GM12878 (cell line): ENCODE measurements at regions not wholly inside any gene's neighbourhood (a gene's known extent, or its start where the extent isn't known, plus 50 kb on each side); places are given as distances from the start of the nearest gene placed in this dataset.

ENCODE experiments used
- ATAC-seq: fragments of 200-7000 bp; cut with Tn5 transposase; 3 replicates; pipeline ENCODE4 v1.9.1; 2020; ENCODE audit warnings: mild to moderate bottlenecking, moderate library complexity
- BruUV-seq: library from RNA; stranded (reverse); fragments of 400-500 nt; replicated peaks from 2 replicates; lab custom pipeline; 2021; lab: Mats Ljungman, UMichigan
- CTCF ChIA-PET: fragments of 300-600 bp; sonication (Branson Sonifier 250); formaldehyde crosslinking; extraction: SDS; loops from one replicate; lab custom pipeline; 2021; ENCODE audit warnings: inconsistent platforms; lab: Yijun Ruan, JAX
- POLR2A ChIA-PET: fragments of 350-600 bp; formaldehyde crosslinking; extraction: SDS; loops from one replicate; lab custom pipeline; 2021; ENCODE audit warnings: inconsistent platforms; lab: Charles Lee
- RAD21 ChIA-PET: fragments of 300-600 bp; sonication (Branson Sonifier 250); formaldehyde crosslinking; loops from one replicate; lab custom pipeline; 2023; ENCODE audit warnings: antibody characterized with exemption; ENCODE audit not compliant: unreplicated experiment; lab: Charles Lee
- SMC1A ChIA-PET: fragments of 300-600 bp; sonication (Branson Sonifier 250); formaldehyde crosslinking; loops from one replicate; lab custom pipeline; 2023; ENCODE audit not compliant: unreplicated experiment, uncharacterized antibody; lab: Charles Lee
- DNase-seq: peaks from one replicate; pipeline ENCODE4 v3.0.0-alpha.2; 2011; ENCODE audit warnings: low read depth, low spot score
- FAIRE-seq: peaks from 3 replicates; lab custom pipeline; 2011; peaks lifted over from hg19 to GRCh38; lab: Jason Lieb, UNC
- H2AFZ ChIP-seq: 2 replicates; pipeline ENCODE4 v1.6.0; 2011; ENCODE audit warnings: low read depth, low read length, control low read depth; ENCODE audit not compliant: control insufficient read depth
- H3K27ac ChIP-seq: 2 replicates; pipeline ENCODE4 v1.5.1; 2011; ENCODE audit warnings: control low read depth; ENCODE audit not compliant: control insufficient read depth, insufficient read depth
- H3K27me3 ChIP-seq, 2 experiments: replicated peaks in 1 of 2; 2 replicates each; pipeline versions ENCODE4 v1.6.0 to v1.6.1; 2011; ENCODE audit warnings: low read length in 1 of 2; ENCODE audit not compliant: control insufficient read depth in 2 of 2, insufficient read depth in 2 of 2
- H3K36me3 ChIP-seq, 2 experiments: 2 replicates each; pipeline ENCODE4 v1.5.1; 2011; ENCODE audit warnings: low read length in 1 of 2; ENCODE audit not compliant: control insufficient read depth in 2 of 2, insufficient read depth in 2 of 2
- H3K4me1 ChIP-seq: 2 replicates; pipeline ENCODE4 v1.6.1; 2011; ENCODE audit warnings: mild to moderate bottlenecking, low read length, moderate library complexity, mixed read lengths; ENCODE audit not compliant: control insufficient read depth, insufficient read depth
- H3K4me2 ChIP-seq: 2 replicates; pipeline ENCODE4 v1.6.0; 2011; ENCODE audit warnings: control low read depth; ENCODE audit not compliant: control insufficient read depth, insufficient read depth
- H3K4me3 ChIP-seq: fragments of 200-600 bp; sonication (generic); 2 replicates; pipeline ENCODE4 v1.5.1; 2016
- H3K79me2 ChIP-seq: 2 replicates; pipeline ENCODE4 v1.6.0; 2011; ENCODE audit warnings: low read length; ENCODE audit not compliant: control insufficient read depth, insufficient read depth
- H3K9ac ChIP-seq: 2 replicates; pipeline ENCODE4 v1.8.0; 2011; ENCODE audit warnings: low read length, control low read depth, mixed read lengths; ENCODE audit not compliant: control insufficient read depth, insufficient read depth
- H3K9me3 ChIP-seq: replicated peaks from 3 replicates; pipeline ENCODE4 v1.5.1; 2011; ENCODE audit warnings: mild to moderate bottlenecking, low read length; ENCODE audit not compliant: control insufficient read depth, insufficient read depth
- H4K20me1 ChIP-seq: 2 replicates; pipeline ENCODE4 v1.6.0; 2011; ENCODE audit not compliant: control insufficient read depth, insufficient read depth
- ATF2 ChIP-seq: IDR thresholded peaks from 2 replicates; pipeline ENCODE4 v1.6.1; 2012; ENCODE audit warnings: low read length, inconsistent platforms
- CEBPB ChIP-seq, 2 experiments: fragments of 150-350 bp in 1 of 2; IDR thresholded peaks; 2 replicates each; pipeline ENCODE4 v1.6.1; 2012 to 2014; ENCODE audit warnings: low read depth in 2 of 2, low read length in 2 of 2, borderline replicate concordance in 1 of 2, inconsistent platforms in 1 of 2
- CHD2 ChIP-seq: IDR thresholded peaks from 2 replicates; pipeline ENCODE4 v1.6.1; 2011; ENCODE audit warnings: low read depth, low read length, improper control_type of control experiment, borderline replicate concordance
- ETV6 ChIP-seq, 2 experiments: fragments of 450-650 bp in 1 of 2; IDR thresholded peaks in 1 of 2; conservative IDR thresholded peaks in 1 of 2; 2 replicates each; pipeline ENCODE4 v1.6.1; 2014; ENCODE audit warnings: antibody characterized with exemption in 1 of 2, borderline replicate concordance in 1 of 2, low read depth in 1 of 2, mild to moderate bottlenecking in 1 of 2, moderate library complexity in 1 of 2
- FOXK2 ChIP-seq: fragments of 450-650 bp; IDR thresholded peaks from 2 replicates; pipeline ENCODE4 v1.6.1; 2017; ENCODE audit warnings: mild to moderate bottlenecking, moderate library complexity
- POLR2AphosphoS5 ChIP-seq: IDR thresholded peaks from 2 replicates; pipeline ENCODE4 v1.6.1; 2011; ENCODE audit warnings: mild to moderate bottlenecking, low read length, inconsistent platforms
- SMAD5 ChIP-seq: IDR thresholded peaks from 2 replicates; pipeline ENCODE4 v1.6.1; 2016; ENCODE audit warnings: antibody characterized with exemption, low read depth
- TCF7 ChIP-seq: IDR thresholded peaks from 2 replicates; pipeline ENCODE4 v1.6.1; 2014; ENCODE audit warnings: antibody characterized with exemption, borderline replicate concordance
- ZBTB40 ChIP-seq: fragments of 450-650 bp; IDR thresholded peaks from 2 replicates; pipeline ENCODE4 v1.6.1; 2016; ENCODE audit warnings: mild to moderate bottlenecking, moderate library complexity, borderline replicate concordance
- ZNF24 ChIP-seq: fragments of 450-650 bp; IDR thresholded peaks from 2 replicates; pipeline ENCODE4 v1.6.1; 2017; ENCODE audit warnings: antibody characterized with exemption, mild to moderate bottlenecking
- ZSCAN29 ChIP-seq: fragments of 450-650 bp; IDR thresholded peaks from 2 replicates; pipeline ENCODE4 v1.6.1; 2017; ENCODE audit warnings: mild to moderate bottlenecking, moderate library complexity
- WGBS: methylation state at CpG from one replicate; pipeline ENCODE4 v1.1.6; 2016; ENCODE audit warnings: low lambda C conversion rate; ENCODE audit not compliant: insufficient replicate concordance, insufficient coverage; ENCODE audit errors: missing lambda C conversion rate; 5-methylcytosine and 5-hydroxymethylcytosine counted together
- in situ Hi-C: fragments of 300-500 bp; cut with MboI; formaldehyde crosslinking; loops from 9 replicates; pipeline ENCODE4 v1.14.3; 2018; ENCODE audit warnings: mixed read lengths
- intact Hi-C: fragments of 100-400 bp; cut with micrococcal nuclease; formaldehyde crosslinking; loops from one replicate; pipeline ENCODE4 v1.14.2; 2022; ENCODE audit not compliant: unreplicated experiment
- TF ChIP-seq, protein P1 (sequence below): fragments of 450-650 bp; IDR thresholded peaks from 2 replicates; pipeline ENCODE4 v1.6.1; 2017; ENCODE audit warnings: mild to moderate bottlenecking, moderate library complexity

DNA sequence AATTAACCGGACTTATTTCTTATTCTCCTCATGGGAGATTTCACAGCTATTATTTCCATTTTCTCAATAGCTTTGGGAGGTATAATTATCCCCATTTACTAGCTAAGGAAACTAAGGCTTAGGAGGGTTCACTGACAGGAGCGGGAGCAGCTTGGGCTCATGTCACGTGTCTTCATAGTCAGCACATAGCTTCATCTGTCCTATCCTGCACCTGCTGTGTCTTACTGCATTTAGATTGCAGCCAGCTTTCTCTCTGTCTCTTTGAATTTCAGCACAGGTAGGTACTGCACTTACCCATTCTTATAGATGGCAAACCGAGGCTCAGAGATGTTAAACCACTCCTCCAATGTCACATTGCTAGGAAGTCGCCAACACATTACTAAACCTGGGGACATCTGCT, 839.9 kb downstream of the MAFB start (continued):
- TF ChIP-seq POLR2AphosphoS5: no peak
- TF ChIP-seq ATF2: no peak
- no peak for TF ChIP-seq ZSCAN29
- TF ChIP-seq CEBPB (IDR thresholded peaks at IDR 0.05; ENCODE audit: borderline replicate concordance in 1 of 2, low read depth in 2 of 2, low read length in 2 of 2): no peak
- TF ChIP-seq, protein P1, sequence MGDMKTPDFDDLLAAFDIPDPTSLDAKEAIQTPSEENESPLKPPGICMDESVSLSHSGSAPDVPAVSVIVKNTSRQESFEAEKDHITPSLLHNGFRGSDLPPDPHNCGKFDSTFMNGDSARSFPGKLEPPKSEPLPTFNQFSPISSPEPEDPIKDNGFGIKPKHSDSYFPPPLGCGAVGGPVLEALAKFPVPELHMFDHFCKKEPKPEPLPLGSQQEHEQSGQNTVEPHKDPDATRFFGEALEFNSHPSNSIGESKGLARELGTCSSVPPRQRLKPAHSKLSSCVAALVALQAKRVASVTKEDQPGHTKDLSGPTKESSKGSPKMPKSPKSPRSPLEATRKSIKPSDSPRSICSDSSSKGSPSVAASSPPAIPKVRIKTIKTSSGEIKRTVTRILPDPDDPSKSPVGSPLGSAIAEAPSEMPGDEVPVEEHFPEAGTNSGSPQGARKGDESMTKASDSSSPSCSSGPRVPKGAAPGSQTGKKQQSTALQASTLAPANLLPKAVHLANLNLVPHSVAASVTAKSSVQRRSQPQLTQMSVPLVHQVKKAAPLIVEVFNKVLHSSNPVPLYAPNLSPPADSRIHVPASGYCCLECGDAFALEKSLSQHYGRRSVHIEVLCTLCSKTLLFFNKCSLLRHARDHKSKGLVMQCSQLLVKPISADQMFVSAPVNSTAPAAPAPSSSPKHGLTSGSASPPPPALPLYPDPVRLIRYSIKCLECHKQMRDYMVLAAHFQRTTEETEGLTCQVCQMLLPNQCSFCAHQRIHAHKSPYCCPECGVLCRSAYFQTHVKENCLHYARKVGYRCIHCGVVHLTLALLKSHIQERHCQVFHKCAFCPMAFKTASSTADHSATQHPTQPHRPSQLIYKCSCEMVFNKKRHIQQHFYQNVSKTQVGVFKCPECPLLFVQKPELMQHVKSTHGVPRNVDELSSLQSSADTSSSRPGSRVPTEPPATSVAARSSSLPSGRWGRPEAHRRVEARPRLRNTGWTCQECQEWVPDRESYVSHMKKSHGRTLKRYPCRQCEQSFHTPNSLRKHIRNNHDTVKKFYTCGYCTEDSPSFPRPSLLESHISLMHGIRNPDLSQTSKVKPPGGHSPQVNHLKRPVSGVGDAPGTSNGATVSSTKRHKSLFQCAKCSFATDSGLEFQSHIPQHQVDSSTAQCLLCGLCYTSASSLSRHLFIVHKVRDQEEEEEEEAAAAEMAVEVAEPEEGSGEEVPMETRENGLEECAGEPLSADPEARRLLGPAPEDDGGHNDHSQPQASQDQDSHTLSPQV: no peak

GRCh38 chr20:39839399-39840119, 849.5 kb downstream of the MAFB start:
- no peaks in the 10 kb centered on the region for H3K36me3 ChIP-seq
- no peak overlapping the region for H3K4me3 ChIP-seq
- no peak overlapping the region for H3K9ac ChIP-seq
- no TSS peak for BruUV-seq
- H3K4me2 ChIP-seq: no peak overlapping the region
- no peaks in the 10 kb centered on the region for H4K20me1 ChIP-seq
- SMC1A ChIA-PET: interaction anchor here (0.6 to 2.4 kb wide), 4 partner anchors 10 to 34 kb away, joined by 3 to 7 read pairs (median 3); no protein-coding TSS in a partner anchor
- CTCF ChIA-PET: interaction anchor here (1.1 kb wide), 1 partner anchor 10 kb away, joined by 6 read pairs; no protein-coding TSS in a partner anchor
- H3K79me2 ChIP-seq: no peaks in the 10 kb centered on the region
- H3K27me3 ChIP-seq: no peaks in the 10 kb centered on the region; a peak in 1 of 4 replicates
- in situ Hi-C loops: no loop called here
- no peaks in the 10 kb centered on the region for H3K4me1 ChIP-seq
- ATAC-seq (no peak), DNase-seq (no peak), FAIRE-seq (no peak)
- no peak overlapping the region for H3K27ac ChIP-seq
- H2AFZ ChIP-seq: no peak overlapping the region
- H3K9me3 ChIP-seq: no peaks in the 10 kb centered on the region; the same call in 2 of the 3 replicates
- WGBS: 41% methylated on average over 9 of the region's 9 CpGs
- POLR2A ChIA-PET: no interaction called here
- intact Hi-C loops: no loop called here
- RAD21 ChIA-PET: no interaction called here
- TF ChIP-seq FOXK2: no peak
- no peak for TF ChIP-seq CHD2
- TF ChIP-seq ZBTB40: no peak
- TF ChIP-seq SMAD5: no peak
- no peak for TF ChIP-seq ZNF24
- no peak for TF ChIP-seq ETV6 (conservative IDR thresholded peaks at IDR 0.05 in 1 of 2, IDR thresholded peaks at IDR 0.05 in 1 of 2; ENCODE audit: borderline replicate concordance in 1 of 2, low read depth in 1 of 2)
- TF ChIP-seq TCF7: no peak
